PC-9 (cell line): ENCODE measurements at regions not wholly inside any gene's neighbourhood (a gene's known extent, or its start where the extent isn't known, plus 50 kb on each side); places are given as distances from the start of the nearest gene placed in this dataset.

Source experiments
- BruUV-seq: library from RNA; stranded (reverse); fragments of 400-500 nt; replicated peaks from 2 replicates; lab custom pipeline; 2021; lab: Mats Ljungman, UMichigan
- CTCF ChIA-PET: fragments of 300-600 bp; sonication (Branson Sonifier 250); formaldehyde crosslinking; loops from one replicate; lab custom pipeline; 2022; ENCODE audit warnings: antibody characterized with exemption; lab: Charles Lee
- POLR2A ChIA-PET: fragments of 300-600 bp; sonication (Branson Sonifier 250); formaldehyde crosslinking; loops from one replicate; lab custom pipeline; 2022; ENCODE audit warnings: antibody characterized with exemption; ENCODE audit not compliant: unreplicated experiment; lab: Charles Lee
- DNase-seq, 2 experiments: peaks; one replicate each; pipeline versions ENCODE4 v3.0.0 to v3.0.0-alpha.2; 2015 to 2022; ENCODE audit warnings: mixed read lengths in 1 of 2
- H2AFZ ChIP-seq: fragments of 200-600 bp; sonication (generic); 2 replicates; pipeline ENCODE4 v1.8.1; 2017; ENCODE audit warnings: antibody characterized with exemption
- H3F3A ChIP-seq: fragments of 200-600 bp; sonication (generic); 2 replicates; pipeline ENCODE4 v1.8.1; 2017; ENCODE audit warnings: antibody characterized with exemption, mild to moderate bottlenecking, low read depth; ENCODE audit not compliant: insufficient read depth
- H3K27ac ChIP-seq: fragments of 200-600 bp; sonication (generic); 2 replicates; pipeline ENCODE4 v1.6.1; 2016; ENCODE audit warnings: mixed run types
- H3K27me3 ChIP-seq: fragments of 200-600 bp; sonication (generic); 2 replicates; pipeline ENCODE4 v1.6.1; 2016; ENCODE audit warnings: low read depth, mixed run types; ENCODE audit not compliant: insufficient read depth
- H3K36me3 ChIP-seq: fragments of 200-600 bp; sonication (generic); 2 replicates; pipeline ENCODE4 v1.6.1; 2016; ENCODE audit warnings: low read depth, mixed run types
- H3K4me1 ChIP-seq: fragments of 200-600 bp; sonication (generic); replicated peaks from 2 replicates; pipeline ENCODE4 v1.6.1; 2016; ENCODE audit warnings: mixed run types; ENCODE audit not compliant: insufficient read depth
- H3K4me2 ChIP-seq: fragments of 200-600 bp; sonication (generic); 2 replicates; pipeline ENCODE4 v1.6.1; 2017; ENCODE audit warnings: mixed run types
- H3K4me3 ChIP-seq: fragments of 200-600 bp; sonication (generic); 2 replicates; pipeline ENCODE4 v1.6.1; 2016; ENCODE audit warnings: mixed run types
- H3K79me2 ChIP-seq: fragments of 200-600 bp; sonication (generic); 2 replicates; pipeline ENCODE4 v1.6.1; 2017; ENCODE audit warnings: low read depth, mixed run types
- H3K9me2 ChIP-seq: fragments of 200-600 bp; sonication (generic); 2 replicates; pipeline ENCODE4 v1.8.1; 2017; ENCODE audit warnings: mild to moderate bottlenecking; ENCODE audit not compliant: insufficient read depth
- H3K9me3 ChIP-seq: fragments of 200-600 bp; sonication (generic); 2 replicates; pipeline ENCODE4 v1.8.1; 2016; ENCODE audit warnings: low read depth; ENCODE audit not compliant: insufficient read depth
- H4K20me1 ChIP-seq: fragments of 200-600 bp; sonication (generic); 2 replicates; pipeline ENCODE4 v1.8.1; 2017; ENCODE audit not compliant: insufficient read depth
- EZH2 ChIP-seq: fragments of 200-600 bp; sonication (generic); IDR thresholded peaks from 2 replicates; pipeline ENCODE4 v1.8.0; 2017; ENCODE audit warnings: antibody characterized with exemption, low read depth
- intact Hi-C: fragments of 100-400 bp; cut with micrococcal nuclease; formaldehyde crosslinking; loops from one replicate; pipeline ENCODE4 v1.10.0; 2022; ENCODE audit not compliant: unreplicated experiment
- TF ChIP-seq, protein P1 (sequence below): fragments of 200-600 bp; sonication (generic); conservative IDR thresholded peaks from 2 replicates; pipeline ENCODE4 v1.6.1; 2017; ENCODE audit warnings: mixed run types, antibody characterized with exemption, mild to moderate bottlenecking, moderate library complexity

DNA sequence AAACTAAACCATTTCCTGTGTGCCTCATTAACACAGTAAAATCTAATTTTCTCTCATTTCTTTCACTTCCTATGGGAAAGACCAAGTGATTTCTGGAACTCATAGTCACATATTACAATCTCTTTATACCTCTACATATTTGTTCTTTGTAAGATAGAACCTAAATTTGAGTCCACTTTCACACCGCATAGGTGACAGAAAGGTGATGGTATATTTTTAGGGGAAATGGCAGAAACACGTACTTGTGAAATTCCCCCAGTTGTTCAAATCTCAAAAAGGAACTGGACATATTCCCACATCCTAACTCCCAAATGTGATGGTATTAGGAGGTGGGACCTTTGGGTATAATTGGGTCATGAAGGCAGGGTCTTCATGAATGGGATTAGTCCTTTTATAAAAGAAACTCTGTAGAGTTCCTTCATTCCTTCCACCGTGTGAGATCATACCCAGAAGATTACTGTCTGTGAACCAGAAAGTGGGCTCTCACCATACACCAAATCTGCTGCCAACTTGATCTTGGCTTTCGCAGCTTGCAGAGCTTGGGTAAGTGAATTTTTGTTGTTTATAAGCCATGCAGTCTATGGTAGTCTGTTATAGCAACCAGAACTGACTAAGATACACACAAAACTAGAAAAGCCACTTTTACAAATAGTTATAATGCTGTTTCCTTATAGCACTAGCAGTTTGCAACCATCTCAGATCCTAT is 542.1 kb downstream of the DSC3 start:
- Histone ChIP-seq H3K36me3 (no peaks in the 10 kb centered on the region), H3K27ac (no peak overlapping the region), H4K20me1 (no peaks in the 10 kb centered on the region), H3K4me1 (no peaks in the 10 kb centered on the region), H3K79me2 (no peaks in the 10 kb centered on the region), H2AFZ (no peak overlapping the region), H3F3A (no peaks in the 10 kb centered on the region), H3K27me3 (no peaks in the 10 kb centered on the region), H3K9me2 (no peaks in the 10 kb centered on the region), H3K4me3 (no peak overlapping the region), H3K9me3 (no peaks in the 10 kb centered on the region), H3K4me2 (no peak overlapping the region)
- CTCF ChIA-PET: no interaction called here
- intact Hi-C loops: no loop called here
- POLR2A ChIA-PET: no interaction called here
- no TSS peak for BruUV-seq
- DNase-seq: no peak
- no peak for TF ChIP-seq EZH2
- TF ChIP-seq, protein P1, sequence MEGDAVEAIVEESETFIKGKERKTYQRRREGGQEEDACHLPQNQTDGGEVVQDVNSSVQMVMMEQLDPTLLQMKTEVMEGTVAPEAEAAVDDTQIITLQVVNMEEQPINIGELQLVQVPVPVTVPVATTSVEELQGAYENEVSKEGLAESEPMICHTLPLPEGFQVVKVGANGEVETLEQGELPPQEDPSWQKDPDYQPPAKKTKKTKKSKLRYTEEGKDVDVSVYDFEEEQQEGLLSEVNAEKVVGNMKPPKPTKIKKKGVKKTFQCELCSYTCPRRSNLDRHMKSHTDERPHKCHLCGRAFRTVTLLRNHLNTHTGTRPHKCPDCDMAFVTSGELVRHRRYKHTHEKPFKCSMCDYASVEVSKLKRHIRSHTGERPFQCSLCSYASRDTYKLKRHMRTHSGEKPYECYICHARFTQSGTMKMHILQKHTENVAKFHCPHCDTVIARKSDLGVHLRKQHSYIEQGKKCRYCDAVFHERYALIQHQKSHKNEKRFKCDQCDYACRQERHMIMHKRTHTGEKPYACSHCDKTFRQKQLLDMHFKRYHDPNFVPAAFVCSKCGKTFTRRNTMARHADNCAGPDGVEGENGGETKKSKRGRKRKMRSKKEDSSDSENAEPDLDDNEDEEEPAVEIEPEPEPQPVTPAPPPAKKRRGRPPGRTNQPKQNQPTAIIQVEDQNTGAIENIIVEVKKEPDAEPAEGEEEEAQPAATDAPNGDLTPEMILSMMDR: no peak

DNA sequence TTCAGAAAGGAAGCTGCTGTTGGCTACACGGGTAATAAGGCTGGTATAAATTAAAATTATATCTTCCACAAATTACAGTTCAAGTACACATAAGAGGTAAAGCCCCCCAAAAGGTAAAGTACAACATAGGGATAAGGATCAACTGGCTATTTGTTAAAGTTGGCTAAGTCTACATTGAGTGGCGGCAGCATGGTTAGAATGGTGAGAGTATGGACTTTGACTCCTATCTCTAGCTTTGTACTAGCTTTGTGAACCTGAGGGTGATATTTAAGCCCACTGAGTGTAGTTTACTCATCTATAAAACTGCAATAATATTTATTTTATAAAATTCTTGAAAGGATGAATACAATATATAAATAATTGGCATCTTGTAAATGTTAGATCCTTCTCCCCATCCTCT is 542.8 kb downstream of the DSC3 start:
- H3K4me1 ChIP-seq: no peaks in the 10 kb centered on the region

GRCh38 chr18:30492552-30493129 is 549.9 kb downstream of the DSC3 start:
- DNase-seq: no peak
- intact Hi-C loops: no loop called here
- no peak overlapping the region for H2AFZ ChIP-seq
- H3K4me3 ChIP-seq: no peak overlapping the region
- no peaks in the 10 kb centered on the region for H4K20me1 ChIP-seq
- H3K4me2 ChIP-seq: no peak overlapping the region
- H3F3A ChIP-seq: no peaks in the 10 kb centered on the region
- no peaks in the 10 kb centered on the region for H3K9me3 ChIP-seq
- no peaks in the 10 kb centered on the region for H3K4me1 ChIP-seq
- H3K27ac ChIP-seq: no peak overlapping the region
- H3K79me2 ChIP-seq: no peaks in the 10 kb centered on the region
- ChIA-PET POLR2A (no interaction called here), CTCF (no interaction called here)
- no peaks in the 10 kb centered on the region for H3K9me2 ChIP-seq
- no peaks in the 10 kb centered on the region for H3K36me3 ChIP-seq
- no peaks in the 10 kb centered on the region for H3K27me3 ChIP-seq
- TF ChIP-seq EZH2: no peak
- TF ChIP-seq, protein P1: no peak
- no TSS peak for BruUV-seq

More for the DNA sequence above, 542.8 kb downstream of the DSC3 start:
- no peaks in the 10 kb centered on the region for H4K20me1 ChIP-seq
- H3K9me3 ChIP-seq: no peaks in the 10 kb centered on the region
- no peaks in the 10 kb centered on the region for H3K79me2 ChIP-seq
- no peaks in the 10 kb centered on the region for H3K9me2 ChIP-seq
- no peaks in the 10 kb centered on the region for H3K36me3 ChIP-seq
- no TSS peak for BruUV-seq
- intact Hi-C loops: no loop called here
- no peak overlapping the region for H2AFZ ChIP-seq
- no peak overlapping the region for H3K27ac ChIP-seq
- POLR2A ChIA-PET: no interaction called here
- no peaks in the 10 kb centered on the region for H3F3A ChIP-seq
- no peak overlapping the region for H3K4me2 ChIP-seq
- no peak for DNase-seq
- TF ChIP-seq, protein P1: no peak
- TF ChIP-seq EZH2: no peak
- CTCF ChIA-PET: no interaction called here
- H3K27me3 ChIP-seq: no peaks in the 10 kb centered on the region
- no peak overlapping the region for H3K4me3 ChIP-seq
